GM10248 (cell line): ENCODE measurements at regions not wholly inside any gene's neighbourhood (a gene's known extent, or its start where the extent isn't known, plus 50 kb on each side); places are given as distances from the start of the nearest gene placed in this dataset.

Experiments
- CTCF ChIA-PET: fragments of 300-600 bp; sonication (Branson Sonifier 250); formaldehyde crosslinking; extraction: SDS; loops from one replicate; lab custom pipeline; 2021; ENCODE audit warnings: antibody characterized with exemption; lab: Yijun Ruan, JAX
- POLR2A ChIA-PET: fragments of 350-650 bp; sonication (Branson Sonifier 250); formaldehyde crosslinking; extraction: SDS; loops from one replicate; lab custom pipeline; 2020; ENCODE audit warnings: antibody characterized with exemption; lab: Yijun Ruan, JAX
- DNase-seq: peaks from one replicate; pipeline ENCODE4 v3.0.0; 2012; ENCODE audit errors: extremely low spot score
- TF ChIP-seq, protein P1 (sequence below): IDR thresholded peaks from 2 replicates; pipeline ENCODE4 v1.5.1; 2012; ENCODE audit warnings: mild to moderate bottlenecking, low read depth; ENCODE audit errors: extremely low read depth, missing control alignments, control extremely low read depth

DNA sequence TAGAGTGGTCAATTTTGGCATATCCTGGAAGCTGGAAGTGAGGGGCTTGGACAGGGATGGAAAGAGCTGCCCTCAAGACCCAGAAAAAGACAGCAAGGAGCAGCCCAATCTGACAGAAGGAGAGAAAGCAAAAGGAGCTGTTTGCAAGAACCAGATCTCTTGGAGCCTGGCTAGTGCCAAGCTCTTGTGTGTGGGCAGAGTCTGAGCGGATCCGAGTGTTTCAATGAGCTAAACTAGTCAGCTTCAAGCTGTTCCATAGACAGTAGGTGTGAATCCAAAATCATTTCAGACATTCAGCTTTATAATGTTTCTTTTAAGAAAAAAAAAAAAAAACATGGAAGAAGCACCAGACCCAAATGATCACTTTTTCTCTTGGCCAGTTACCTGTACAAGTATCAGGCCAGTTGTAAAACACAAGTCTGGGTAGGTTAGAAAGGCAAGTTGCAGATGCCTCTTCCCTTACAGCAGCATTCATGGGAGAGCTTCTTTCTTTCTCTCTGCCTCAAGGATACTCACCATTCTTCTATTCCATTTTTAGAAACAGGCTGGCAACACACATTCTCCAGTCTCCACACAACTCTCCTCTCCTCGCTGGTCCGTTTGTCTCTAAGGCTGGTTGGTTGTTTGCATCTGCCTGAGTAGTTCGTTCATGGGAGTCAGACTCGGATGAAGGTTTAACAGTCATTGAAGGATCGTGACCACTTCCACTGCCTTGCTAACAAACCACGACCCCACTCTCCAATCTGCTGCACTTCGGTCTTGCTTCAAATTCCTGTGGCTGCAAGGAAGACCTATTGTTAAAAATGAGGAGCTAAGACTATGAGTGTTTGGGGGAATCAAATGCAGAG lies 105.2 kb upstream of the GATB start:
- no peak for DNase-seq
- TF ChIP-seq, protein P1, sequence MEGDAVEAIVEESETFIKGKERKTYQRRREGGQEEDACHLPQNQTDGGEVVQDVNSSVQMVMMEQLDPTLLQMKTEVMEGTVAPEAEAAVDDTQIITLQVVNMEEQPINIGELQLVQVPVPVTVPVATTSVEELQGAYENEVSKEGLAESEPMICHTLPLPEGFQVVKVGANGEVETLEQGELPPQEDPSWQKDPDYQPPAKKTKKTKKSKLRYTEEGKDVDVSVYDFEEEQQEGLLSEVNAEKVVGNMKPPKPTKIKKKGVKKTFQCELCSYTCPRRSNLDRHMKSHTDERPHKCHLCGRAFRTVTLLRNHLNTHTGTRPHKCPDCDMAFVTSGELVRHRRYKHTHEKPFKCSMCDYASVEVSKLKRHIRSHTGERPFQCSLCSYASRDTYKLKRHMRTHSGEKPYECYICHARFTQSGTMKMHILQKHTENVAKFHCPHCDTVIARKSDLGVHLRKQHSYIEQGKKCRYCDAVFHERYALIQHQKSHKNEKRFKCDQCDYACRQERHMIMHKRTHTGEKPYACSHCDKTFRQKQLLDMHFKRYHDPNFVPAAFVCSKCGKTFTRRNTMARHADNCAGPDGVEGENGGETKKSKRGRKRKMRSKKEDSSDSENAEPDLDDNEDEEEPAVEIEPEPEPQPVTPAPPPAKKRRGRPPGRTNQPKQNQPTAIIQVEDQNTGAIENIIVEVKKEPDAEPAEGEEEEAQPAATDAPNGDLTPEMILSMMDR = no peak
- ChIA-PET POLR2A (no interaction called here), CTCF (interaction anchor here (0.8 to 2.7 kb wide), 4 partner anchors 13 to 503 kb away, joined by 3 to 16 read pairs (median 4); no protein-coding TSS in a partner anchor)

DNA sequence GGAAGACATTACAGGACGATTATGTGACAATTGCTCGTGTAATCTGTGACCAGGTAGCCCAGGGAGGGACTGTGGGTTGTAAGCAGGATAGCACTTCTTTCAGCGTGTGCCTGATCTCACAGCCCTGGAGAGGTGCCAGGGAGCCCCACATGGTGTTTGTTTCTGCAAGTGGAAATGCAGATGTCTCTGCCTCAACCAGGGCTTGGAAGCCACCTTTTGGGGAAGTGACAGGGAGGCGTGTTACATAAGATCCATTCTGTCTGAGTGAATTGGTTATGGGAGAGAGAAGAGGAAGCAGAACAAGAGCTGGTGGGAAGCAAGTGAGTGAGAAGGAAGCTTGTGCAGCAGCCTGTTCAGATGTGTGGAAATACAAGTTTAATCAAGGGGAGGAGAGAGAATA lies 104.5 kb upstream of the GATB start:
- TF ChIP-seq, protein P1 = no peak
- POLR2A ChIA-PET = no interaction called here
- CTCF ChIA-PET = interaction anchor here (1.2 to 2.7 kb wide), 3 partner anchors 14 to 20 kb away, joined by 4 to 16 read pairs (median 4); no protein-coding TSS in a partner anchor
- DNase-seq = no peak

DNA sequence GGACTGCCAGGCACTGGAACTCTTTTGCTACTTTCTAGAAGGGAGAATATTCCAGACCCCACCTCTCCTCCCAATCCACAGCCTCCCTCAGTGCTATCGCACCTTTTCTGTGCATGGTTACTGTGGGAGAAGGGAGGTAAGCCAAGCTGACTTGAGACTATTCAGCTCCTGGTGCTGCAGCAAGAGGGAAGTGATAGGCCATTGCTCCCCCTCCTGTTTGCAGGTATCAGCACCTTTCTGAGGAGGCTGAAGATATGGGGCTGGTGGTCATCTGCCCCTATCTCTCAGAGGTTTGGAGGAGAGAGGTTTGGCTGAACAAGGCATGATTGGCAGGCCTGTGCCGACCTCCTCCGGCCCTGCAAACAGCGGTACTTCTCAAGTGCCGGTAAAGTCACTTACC lies 103.3 kb upstream of the GATB start:
- TF ChIP-seq, protein P1 = no peak
- DNase-seq = no peak
- POLR2A ChIA-PET = no interaction called here
- CTCF ChIA-PET = no interaction called here

DNA sequence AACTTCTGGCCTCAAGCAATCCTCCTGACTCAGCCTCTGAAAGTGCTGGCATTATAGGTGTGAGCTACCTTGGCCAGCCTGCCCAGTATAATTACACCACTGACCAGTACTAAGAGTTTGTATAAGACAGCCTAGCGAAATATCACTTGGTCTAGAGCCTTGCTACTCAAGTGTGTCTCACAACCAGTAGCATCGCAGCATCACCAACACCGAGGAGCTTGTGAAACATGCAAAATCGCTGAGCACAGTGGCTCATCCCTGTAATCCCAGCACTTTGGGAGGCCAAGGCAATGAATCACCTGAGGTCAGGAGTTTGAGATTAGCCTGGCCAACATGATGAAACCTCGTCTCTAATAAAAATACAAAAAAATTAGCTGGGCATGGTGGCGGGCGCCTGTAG lies 102.0 kb upstream of the GATB start:
- DNase-seq = no peak
- POLR2A ChIA-PET = no interaction called here
- TF ChIP-seq, protein P1 = no peak
- CTCF ChIA-PET = interaction anchor here (1.0 to 2.1 kb wide), 3 partner anchors 8 to 149 kb away, joined by 3 to 6 read pairs (median 3); no protein-coding TSS in a partner anchor

DNA sequence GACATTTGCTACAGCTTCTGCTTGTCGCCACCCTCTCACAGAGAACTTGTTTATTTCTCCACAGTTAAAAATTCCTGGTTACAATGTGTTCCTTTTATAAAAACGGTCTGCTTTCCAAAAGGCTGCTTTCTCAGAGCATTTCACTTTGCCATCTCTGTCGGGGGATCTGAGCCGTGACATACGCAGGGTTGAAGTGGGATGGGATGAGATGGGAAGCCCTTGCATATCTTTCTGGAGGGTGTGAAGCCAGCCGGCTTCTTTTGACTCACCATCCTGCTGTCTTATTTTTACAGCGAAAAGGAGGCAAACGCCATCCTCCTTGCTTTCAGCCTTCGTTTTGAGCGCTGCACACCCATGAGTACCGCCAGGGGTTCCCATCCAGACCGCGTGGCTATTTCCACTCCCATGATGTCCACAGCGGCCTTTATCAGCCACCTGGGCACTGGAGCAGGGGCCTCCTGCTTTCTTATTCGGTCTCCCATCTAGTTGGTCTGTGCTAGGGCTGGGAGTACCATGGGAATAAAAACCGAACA lies 99.8 kb upstream of the GATB start:
- ChIA-PET POLR2A (no interaction called here), CTCF (interaction anchor here (1.0 kb wide), 1 partner anchor 58 kb away, joined by 3 read pairs; no protein-coding TSS in a partner anchor)
- DNase-seq = no peak
- TF ChIP-seq, protein P1 = no peak

DNA sequence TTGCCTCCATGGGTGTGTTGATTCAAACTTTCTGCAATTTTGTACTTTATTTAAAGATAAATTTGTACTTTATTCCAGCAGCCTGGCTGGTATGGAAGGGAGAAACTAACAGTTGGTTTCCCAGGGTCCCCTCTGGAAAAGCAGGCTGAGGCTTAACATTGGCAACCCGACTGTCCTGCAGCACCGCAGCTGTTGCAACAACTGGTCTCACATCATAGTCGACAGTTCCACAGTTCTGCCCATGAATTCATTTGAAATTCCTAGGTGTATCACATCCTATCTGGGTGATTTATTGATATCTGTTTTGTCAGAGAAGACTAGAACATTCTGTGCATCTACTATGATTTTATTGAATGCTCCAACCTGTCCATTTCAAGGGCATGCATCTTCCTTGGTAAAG lies 98.8 kb upstream of the GATB start:
- TF ChIP-seq, protein P1 = no peak
- no peak for DNase-seq
- ChIA-PET CTCF (interaction anchor here (1.0 kb wide), 1 partner anchor 57 kb away, joined by 3 read pairs; no protein-coding TSS in a partner anchor), POLR2A (no interaction called here)
